Keratinocyte (primary cell): ENCODE measurements at regions not wholly inside any gene's neighbourhood (a gene's known extent, or its start where the extent isn't known, plus 50 kb on each side); places are given as distances from the start of the nearest gene placed in this dataset.

Experiments used
- EZH2 ChIP-seq: IDR thresholded peaks from one replicate; pipeline ENCODE4 v1.6.1; 2012; ENCODE audit warnings: inconsistent platforms, mild to moderate bottlenecking, low read length, moderate library complexity
- TF ChIP-seq, protein P1 (sequence below), 3 experiments: IDR thresholded peaks in 1 of 3; conservative IDR thresholded peaks in 1 of 3; optimal IDR thresholded peaks in 1 of 3; 2 replicates in 2 of 3; 3 replicates in 1 of 3; pipeline versions ENCODE3 to v1.5.1; 2011; ENCODE audit warnings: low read length in 3 of 3, mild to moderate bottlenecking in 3 of 3, moderate library complexity in 2 of 3, control low read depth in 1 of 3, inconsistent platforms in 1 of 3; ENCODE audit not compliant: insufficient read depth in 2 of 3; ENCODE audit errors: extremely low read depth in 1 of 3

DNA sequence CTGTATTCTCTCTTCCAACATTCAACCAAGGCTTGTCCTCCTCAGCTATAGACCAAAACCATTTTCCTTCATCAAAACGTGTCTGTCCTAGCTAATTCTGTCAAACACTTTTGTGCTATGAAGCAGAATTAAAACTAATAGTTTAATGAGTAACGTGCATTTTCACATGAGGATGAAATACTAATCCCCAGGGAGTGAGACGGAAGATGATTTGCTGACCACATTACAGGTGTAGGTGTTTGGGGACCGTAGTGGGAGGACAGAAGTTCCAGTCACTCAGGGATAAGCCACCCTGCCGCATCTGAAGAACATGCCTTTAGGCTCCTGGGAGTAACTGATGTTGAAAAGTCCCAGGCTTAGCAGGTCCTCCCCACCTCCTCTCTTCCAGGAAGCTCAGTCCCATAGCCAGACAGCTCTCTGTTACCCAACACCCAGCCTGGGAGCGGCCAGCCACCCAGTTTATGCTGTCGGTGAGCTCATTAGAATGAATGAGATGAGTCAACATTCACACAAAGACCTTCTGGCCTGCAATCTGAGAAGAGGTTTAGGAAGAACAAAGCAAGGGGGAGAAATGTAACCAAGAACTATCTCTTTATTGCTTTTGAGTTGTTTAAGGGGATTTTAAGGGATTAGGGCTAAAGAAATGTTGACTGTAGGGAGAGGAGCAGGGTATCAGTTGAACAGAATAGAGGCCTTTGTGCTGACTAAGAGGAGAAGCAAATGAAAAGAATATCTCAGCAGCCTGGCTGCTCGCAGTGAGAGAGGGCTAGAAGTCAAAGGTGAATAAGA lies 122.5 kb downstream of the FOXI3 start:
- TF ChIP-seq, protein P1, sequence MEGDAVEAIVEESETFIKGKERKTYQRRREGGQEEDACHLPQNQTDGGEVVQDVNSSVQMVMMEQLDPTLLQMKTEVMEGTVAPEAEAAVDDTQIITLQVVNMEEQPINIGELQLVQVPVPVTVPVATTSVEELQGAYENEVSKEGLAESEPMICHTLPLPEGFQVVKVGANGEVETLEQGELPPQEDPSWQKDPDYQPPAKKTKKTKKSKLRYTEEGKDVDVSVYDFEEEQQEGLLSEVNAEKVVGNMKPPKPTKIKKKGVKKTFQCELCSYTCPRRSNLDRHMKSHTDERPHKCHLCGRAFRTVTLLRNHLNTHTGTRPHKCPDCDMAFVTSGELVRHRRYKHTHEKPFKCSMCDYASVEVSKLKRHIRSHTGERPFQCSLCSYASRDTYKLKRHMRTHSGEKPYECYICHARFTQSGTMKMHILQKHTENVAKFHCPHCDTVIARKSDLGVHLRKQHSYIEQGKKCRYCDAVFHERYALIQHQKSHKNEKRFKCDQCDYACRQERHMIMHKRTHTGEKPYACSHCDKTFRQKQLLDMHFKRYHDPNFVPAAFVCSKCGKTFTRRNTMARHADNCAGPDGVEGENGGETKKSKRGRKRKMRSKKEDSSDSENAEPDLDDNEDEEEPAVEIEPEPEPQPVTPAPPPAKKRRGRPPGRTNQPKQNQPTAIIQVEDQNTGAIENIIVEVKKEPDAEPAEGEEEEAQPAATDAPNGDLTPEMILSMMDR (optimal IDR thresholded peaks at IDR 0.05 in 1 of 3, IDR thresholded peaks at IDR 0.05 in 1 of 3, conservative IDR thresholded peaks at IDR 0.05 in 1 of 3; ENCODE audit: extremely low read depth in 1 of 3, insufficient read depth in 2 of 3, low read length in 3 of 3) = no peak
- TF ChIP-seq EZH2 = no peak
